Adipocyte (in vitro differentiated cells): ENCODE measurements at regions not wholly inside any gene's neighbourhood (a gene's known extent, or its start where the extent isn't known, plus 50 kb on each side); places are given as distances from the start of the nearest gene placed in this dataset.

ENCODE experiments used
- DNase-seq: peaks from one replicate; pipeline ENCODE4 v3.0.0-alpha.2; 2015; ENCODE audit warnings: low read depth
- H3K27me3 ChIP-seq: replicated peaks from 2 replicates; pipeline ENCODE4 v1.7.0; 2013; ENCODE audit warnings: mild to moderate bottlenecking, low read length, moderate library complexity; ENCODE audit not compliant: control insufficient read depth, insufficient read depth
- H3K36me3 ChIP-seq: 2 replicates; pipeline ENCODE4 v1.7.0; 2013; ENCODE audit warnings: low read length, mild to moderate bottlenecking, moderate library complexity; ENCODE audit not compliant: control insufficient read depth, insufficient read depth, severe bottlenecking
- H3K4me1 ChIP-seq: 2 replicates; pipeline ENCODE4 v1.7.0; 2013; ENCODE audit warnings: mild to moderate bottlenecking, low read length, moderate library complexity; ENCODE audit not compliant: control insufficient read depth, insufficient read depth
- H3K4me3 ChIP-seq: 2 replicates; pipeline ENCODE4 v1.7.0; 2013; ENCODE audit warnings: mild to moderate bottlenecking, low read length, moderate library complexity
- H3K9ac ChIP-seq: 2 replicates; pipeline ENCODE4 v1.7.0; 2013; ENCODE audit warnings: mild to moderate bottlenecking, low read length, moderate library complexity
- H3K9me3 ChIP-seq: 2 replicates; pipeline ENCODE4 v1.7.0; 2013; ENCODE audit warnings: mild to moderate bottlenecking, low read length, moderate library complexity; ENCODE audit not compliant: control insufficient read depth

- H3K4me1 ChIP-seq, result no peaks in the 10 kb centered on the region
- no peak overlapping the region for H3K9ac ChIP-seq
- no peak for DNase-seq
- H3K9me3 ChIP-seq, result no peaks in the 10 kb centered on the region
- H3K36me3 ChIP-seq, result no peaks in the 10 kb centered on the region
- peaks cover 46% of the 10 kb centered on the region for H3K27me3 ChIP-seq
- no peak overlapping the region for H3K4me3 ChIP-seq
Observed at GRCh38 chr17:79518585-79519523, 92.0 kb downstream of the RBFOX3 start.

- Histone ChIP-seq H3K9ac (no peak overlapping the region), H3K4me1 (no peaks in the 10 kb centered on the region)
Observed at GRCh38 chr17:79517827-79518584, 92.8 kb downstream of the RBFOX3 start.

GRCh38 chr17:79515646-79516571 is 94.9 kb downstream of the RBFOX3 start:
- peak; percentile 3 for DNase-seq
- Histone ChIP-seq H3K4me3 (no peak overlapping the region), H3K9ac (no peak overlapping the region), H3K9me3 (no peaks in the 10 kb centered on the region), H3K36me3 (no peaks in the 10 kb centered on the region), H3K4me1 (no peaks in the 10 kb centered on the region), H3K27me3 (peaks cover 27% of the 10 kb centered on the region)

More at GRCh38 chr17:79517827-79518584, 92.8 kb downstream of the RBFOX3 start:
- Histone ChIP-seq H3K4me3 (no peak overlapping the region), H3K36me3 (no peaks in the 10 kb centered on the region), H3K27me3 (peaks cover 42% of the 10 kb centered on the region), H3K9me3 (no peaks in the 10 kb centered on the region)
- DNase-seq, result no peak

- Histone ChIP-seq H3K9me3 (no peaks in the 10 kb centered on the region), H3K27me3 (peaks cover 23% of the 10 kb centered on the region), H3K36me3 (no peaks in the 10 kb centered on the region), H3K4me3 (no peak overlapping the region), H3K9ac (no peak overlapping the region), H3K4me1 (no peaks in the 10 kb centered on the region)
- DNase-seq, result no peak
Observed at GRCh38 chr17:79515110-79515509, 95.7 kb downstream of the RBFOX3 start.

GRCh38 chr17:79513820-79514535 is 96.9 kb downstream of the RBFOX3 start:
- Histone ChIP-seq H3K36me3 (no peaks in the 10 kb centered on the region), H3K4me1 (no peaks in the 10 kb centered on the region), H3K9ac (no peak overlapping the region), H3K4me3 (no peak overlapping the region), H3K9me3 (no peaks in the 10 kb centered on the region), H3K27me3 (peaks cover 19% of the 10 kb centered on the region)
- no peak for DNase-seq

- Histone ChIP-seq H3K4me3 (no peak overlapping the region), H3K9ac (no peak overlapping the region), H3K27me3 (peaks cover 14% of the 10 kb centered on the region), H3K4me1 (no peaks in the 10 kb centered on the region), H3K9me3 (no peaks in the 10 kb centered on the region), H3K36me3 (no peaks in the 10 kb centered on the region)
- no peak for DNase-seq
Observed at GRCh38 chr17:79513206-79513605, 97.6 kb downstream of the RBFOX3 start.

DNA sequence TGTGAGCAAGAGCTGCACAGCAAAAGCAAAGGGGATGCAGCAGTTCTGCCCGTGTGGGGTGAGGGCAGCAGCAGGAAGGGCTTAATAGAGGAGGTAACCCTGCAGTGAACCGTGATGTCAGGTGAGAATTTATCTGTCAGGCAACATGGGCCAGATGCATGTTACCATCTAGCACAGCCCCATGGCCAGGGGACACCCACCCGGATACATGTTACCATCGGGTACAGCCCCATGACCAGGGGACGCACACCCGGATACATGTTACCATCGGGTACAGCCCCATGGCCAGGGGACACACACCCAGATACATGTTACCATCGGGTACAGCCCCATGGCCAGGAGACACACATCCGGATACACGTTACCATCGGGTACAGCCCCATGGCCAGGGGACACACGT is 99.4 kb downstream of the RBFOX3 start:
- Histone ChIP-seq H3K9me3 (no peaks in the 10 kb centered on the region), H3K36me3 (no peaks in the 10 kb centered on the region), H3K9ac (no peak overlapping the region), H3K4me3 (no peak overlapping the region), H3K4me1 (no peaks in the 10 kb centered on the region), H3K27me3 (peaks cover 4% of the 10 kb centered on the region)
- no peak for DNase-seq

DNA sequence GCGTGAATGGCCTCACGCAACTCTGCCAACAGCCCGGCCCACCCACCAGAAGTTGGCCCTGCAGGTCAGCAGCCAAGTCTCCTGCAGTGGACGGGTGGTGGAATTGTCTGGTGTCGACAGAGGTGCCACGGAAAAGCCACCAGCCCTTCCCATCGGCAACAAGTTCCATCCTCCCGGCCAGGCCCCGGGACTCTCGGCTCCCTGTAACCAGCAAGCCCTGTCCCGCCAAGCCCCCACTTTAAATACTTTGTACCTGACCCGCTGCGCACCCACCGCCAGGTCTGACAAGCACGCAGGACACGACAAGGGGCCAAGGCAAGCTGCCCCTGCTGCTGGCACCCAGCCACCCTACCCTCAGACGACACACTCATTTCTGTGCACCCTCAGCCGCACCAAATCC is 100.8 kb downstream of the RBFOX3 start:
- DNase-seq, result no peak
- no peaks in the 10 kb centered on the region for H3K9me3 ChIP-seq
- no peaks in the 10 kb centered on the region for H3K4me1 ChIP-seq
- H3K4me3 ChIP-seq, result no peak overlapping the region
- no peak overlapping the region for H3K9ac ChIP-seq
- H3K36me3 ChIP-seq, result no peaks in the 10 kb centered on the region
- H3K27me3 ChIP-seq, result peaks cover 7% of the 10 kb centered on the region

DNA sequence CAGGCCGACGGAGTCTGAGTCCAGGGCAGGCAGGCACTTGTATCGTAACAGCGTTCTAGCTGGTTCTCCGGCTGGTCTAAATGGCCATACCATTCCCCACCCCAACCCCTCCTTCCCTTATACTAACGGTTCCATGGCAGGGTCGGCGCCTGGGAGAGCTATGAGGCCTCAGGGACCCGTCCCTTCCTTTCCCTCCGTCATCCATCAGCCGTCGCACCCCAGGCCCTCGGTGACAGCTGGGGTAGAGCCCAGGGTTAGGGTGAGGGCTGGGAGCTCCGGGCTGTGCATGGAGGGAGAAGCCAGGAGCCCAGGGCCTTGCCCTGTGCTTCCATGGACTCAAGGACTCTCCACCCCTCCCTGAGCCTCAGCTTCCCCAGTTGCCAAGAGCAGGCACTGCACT is 101.4 kb downstream of the RBFOX3 start:
- Histone ChIP-seq H3K9ac (no peak overlapping the region), H3K27me3 (peaks cover 7% of the 10 kb centered on the region), H3K36me3 (no peaks in the 10 kb centered on the region), H3K9me3 (no peaks in the 10 kb centered on the region), H3K4me1 (no peaks in the 10 kb centered on the region), H3K4me3 (no peak overlapping the region)
- DNase-seq, result no peak

DNA sequence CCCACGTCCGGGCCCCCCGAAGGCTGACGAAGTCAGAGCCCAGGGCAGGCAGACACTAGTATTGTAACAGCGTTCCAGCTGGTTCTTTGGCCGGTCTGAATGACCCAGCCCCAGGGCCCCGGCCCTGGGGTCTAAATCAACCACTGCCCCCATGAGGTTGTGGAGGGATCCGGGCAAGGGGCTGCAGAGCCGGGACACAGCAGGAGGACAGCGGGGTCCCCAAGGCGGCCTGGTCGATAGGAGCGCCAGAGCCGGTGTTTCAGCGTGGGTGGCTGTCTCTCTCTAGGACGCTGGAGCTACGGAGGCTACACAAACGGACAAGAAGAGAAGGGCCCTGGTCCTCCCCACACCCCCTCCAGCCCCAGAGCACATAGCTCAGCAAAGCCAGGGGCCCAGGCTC is 101.8 kb downstream of the RBFOX3 start:
- H3K36me3 ChIP-seq, result no peaks in the 10 kb centered on the region
- no peak for DNase-seq
- no peak overlapping the region for H3K9ac ChIP-seq
- no peaks in the 10 kb centered on the region for H3K9me3 ChIP-seq
- peaks cover 7% of the 10 kb centered on the region for H3K27me3 ChIP-seq
- H3K4me3 ChIP-seq, result no peak overlapping the region
- no peaks in the 10 kb centered on the region for H3K4me1 ChIP-seq
